Stimulated activated CD8-positive, alpha-beta memory T cell treated with anti-CD3 and anti-CD28 coated beads, Interleukin-7, amount 100 ng/mL, for 4 hours (primary cell): ENCODE measurements at regions not wholly inside any gene's neighbourhood (a gene's known extent, or its start where the extent isn't known, plus 50 kb on each side); places are given as distances from the start of the nearest gene placed in this dataset.

ENCODE experiments used
- DNase-seq, 2 donors: peaks; one replicate each; pipeline ENCODE4 v3.0.0-alpha.2; 2020; ENCODE audit warnings: low read depth in 2 of 2

DNA sequence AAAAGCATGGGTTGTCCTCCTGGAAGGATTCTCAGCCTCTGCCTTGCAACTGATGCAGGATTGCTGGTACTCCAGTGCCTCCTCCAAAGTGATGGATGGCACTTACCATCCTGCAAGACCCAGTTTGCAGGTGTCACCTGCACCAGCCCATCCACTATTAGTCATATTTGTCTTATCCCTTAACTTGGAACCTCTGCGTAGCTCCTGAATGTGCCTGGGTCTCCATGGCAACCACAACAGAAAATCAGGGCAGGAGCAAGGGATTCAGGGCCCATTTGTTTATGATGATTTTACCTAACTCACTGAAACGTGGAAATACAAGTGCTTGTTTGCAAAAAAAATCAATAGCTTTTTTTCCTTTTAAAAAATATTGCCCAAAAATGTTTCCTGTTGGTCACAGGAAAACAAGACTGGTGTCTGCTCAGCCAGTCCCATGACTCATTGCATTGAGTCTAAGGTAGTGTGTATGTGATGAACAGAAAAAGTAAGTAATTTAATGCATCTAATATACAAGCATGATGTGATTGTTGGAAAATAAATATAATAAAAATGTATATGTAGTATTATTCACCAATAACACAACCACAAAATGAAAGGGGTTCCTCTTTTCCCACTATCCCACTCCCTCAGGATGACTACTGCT, 1196.3 kb upstream of the TMEM132C start:
- DNase-seq = no peak

DNA sequence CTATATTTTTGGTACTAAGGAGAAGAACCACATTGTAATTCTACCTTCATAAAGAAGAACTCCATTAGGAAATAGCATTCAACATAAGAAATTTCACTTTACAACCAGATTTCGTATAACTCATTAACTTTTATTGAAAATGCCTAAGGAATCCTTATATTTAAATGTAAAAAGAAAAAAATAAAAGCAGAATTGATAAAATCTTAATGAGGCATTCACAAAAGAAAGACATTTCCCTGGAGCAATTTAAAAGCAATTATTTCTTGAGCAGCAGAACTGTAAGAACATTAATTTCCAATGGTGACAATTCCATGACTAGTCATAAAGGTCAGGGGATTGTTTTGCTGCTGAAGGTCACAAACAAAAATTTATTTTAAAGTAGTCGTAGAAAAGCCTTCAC, 1192.8 kb upstream of the TMEM132C start:
- no peak for DNase-seq

GRCh38 chr12:127075981-127076380, 1191.0 kb upstream of the TMEM132C start:
- DNase-seq = no peak

DNA sequence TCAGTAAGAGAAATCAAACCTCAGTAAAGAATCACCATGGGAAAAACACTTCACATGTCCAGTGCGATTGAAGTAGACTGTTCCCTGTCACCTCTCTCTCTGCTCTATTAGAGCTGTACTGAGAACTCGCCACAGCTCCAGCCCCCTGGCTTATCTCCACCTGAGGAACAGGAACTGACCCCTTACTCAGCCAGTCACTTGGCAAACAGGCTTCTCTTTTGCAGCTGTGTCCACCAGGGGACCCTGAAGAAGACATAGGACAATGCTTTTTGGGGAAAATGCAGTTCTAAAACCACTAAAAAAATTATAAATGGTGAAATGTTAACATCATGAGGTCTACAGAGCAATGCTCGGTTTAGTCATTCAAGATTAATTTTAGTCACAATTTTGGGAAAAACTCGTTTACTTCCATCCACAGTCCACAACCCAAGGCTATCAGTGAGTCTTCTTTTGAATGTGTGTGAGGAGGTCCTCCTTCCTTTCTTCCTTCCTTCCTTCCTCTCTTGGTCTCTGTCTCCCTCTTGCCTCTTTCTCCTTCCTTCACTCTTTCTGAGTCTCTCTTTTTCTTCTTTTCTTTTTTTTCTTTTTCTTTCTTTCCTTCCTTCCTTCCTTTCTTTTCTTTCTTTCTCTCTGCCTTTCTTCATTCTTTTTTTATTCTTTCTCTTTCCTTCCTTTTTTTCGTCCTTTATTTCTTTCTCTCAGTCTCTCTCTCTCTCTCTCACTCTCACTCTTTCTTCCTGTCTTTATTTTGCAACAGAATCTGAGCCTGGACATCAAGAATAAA, 1189.5 kb upstream of the TMEM132C start:
- DNase-seq = no peak

- no peak for DNase-seq
These were observed 1188.2 kb upstream of the TMEM132C start for GRCh38 chr12:127078577-127079350.

GRCh38 chr12:127079636-127080035, 1187.3 kb upstream of the TMEM132C start:
- DNase-seq = no peak

DNA sequence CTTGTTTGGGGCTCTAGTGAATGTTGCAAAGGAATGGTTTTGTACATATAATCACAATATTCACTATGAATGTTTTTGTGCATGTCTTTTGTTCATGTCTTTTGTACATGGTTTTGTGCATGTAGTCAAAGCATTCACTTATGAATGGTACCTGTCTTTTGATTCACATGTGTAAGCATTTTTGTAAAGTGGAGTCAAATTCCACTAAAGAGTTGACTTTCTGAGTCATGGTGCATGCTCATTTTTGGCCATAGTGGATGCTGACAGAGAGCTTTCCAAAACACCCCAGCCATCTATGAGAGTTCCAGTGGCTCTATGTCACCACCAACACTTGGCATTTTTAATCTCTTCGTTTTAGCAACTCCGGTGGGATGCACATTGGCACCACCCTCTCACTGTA, 1185.9 kb upstream of the TMEM132C start:
- DNase-seq = no peak

GRCh38 chr12:127083008-127083949, 1183.7 kb upstream of the TMEM132C start:
- no peak for DNase-seq

DNA sequence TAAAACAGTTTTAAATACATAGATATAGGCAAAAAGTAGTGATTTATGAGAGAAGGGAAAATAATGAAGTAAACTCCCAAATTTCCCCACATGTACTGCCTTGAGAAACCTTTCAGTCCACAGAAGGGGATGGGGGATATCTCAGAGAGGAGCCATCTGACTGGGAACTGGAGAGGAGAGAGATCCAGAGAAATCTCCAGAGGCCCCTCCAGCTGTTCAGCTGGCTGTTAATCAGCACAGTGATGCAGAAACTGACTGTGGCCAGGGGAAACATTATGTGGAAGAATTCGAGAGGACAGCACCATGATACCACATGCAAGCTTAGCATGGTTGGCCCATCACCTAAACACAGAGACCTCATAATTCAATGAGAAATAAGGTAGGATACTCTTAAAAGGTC, 1165.9 kb upstream of the TMEM132C start:
- no peak for DNase-seq

- no peak for DNase-seq
These were observed 1160.9 kb upstream of the TMEM132C start for GRCh38 chr12:127106041-127106440.

- no peak for DNase-seq
These were observed 1160.3 kb upstream of the TMEM132C start for GRCh38 chr12:127106697-127107096.

DNA sequence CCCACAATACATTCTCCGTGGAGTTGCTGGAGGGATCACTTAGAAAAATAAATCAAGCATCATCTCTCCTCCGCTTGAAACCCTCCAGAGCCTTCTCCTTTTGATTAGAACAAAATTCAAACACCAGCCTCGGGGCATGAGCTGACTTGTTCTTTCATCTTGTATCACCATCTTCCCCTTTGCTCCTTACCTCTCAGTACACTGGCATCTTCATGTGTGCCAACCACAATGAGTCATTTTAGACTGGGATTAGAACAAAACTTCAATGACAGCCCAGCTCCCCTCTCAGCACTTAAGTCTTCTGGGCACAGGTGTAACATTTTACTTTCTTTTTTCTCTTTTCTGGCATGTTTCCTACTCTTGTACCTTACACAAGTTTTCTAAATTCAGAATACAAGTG, 1159.2 kb upstream of the TMEM132C start:
- no peak for DNase-seq

GRCh38 chr12:127108360-127109215, 1158.4 kb upstream of the TMEM132C start:
- no peak for DNase-seq

GRCh38 chr12:127113945-127114344, 1153.0 kb upstream of the TMEM132C start:
- no peak for DNase-seq

- no peak for DNase-seq
These were observed 1151.4 kb upstream of the TMEM132C start for GRCh38 chr12:127115468-127116035.

DNA sequence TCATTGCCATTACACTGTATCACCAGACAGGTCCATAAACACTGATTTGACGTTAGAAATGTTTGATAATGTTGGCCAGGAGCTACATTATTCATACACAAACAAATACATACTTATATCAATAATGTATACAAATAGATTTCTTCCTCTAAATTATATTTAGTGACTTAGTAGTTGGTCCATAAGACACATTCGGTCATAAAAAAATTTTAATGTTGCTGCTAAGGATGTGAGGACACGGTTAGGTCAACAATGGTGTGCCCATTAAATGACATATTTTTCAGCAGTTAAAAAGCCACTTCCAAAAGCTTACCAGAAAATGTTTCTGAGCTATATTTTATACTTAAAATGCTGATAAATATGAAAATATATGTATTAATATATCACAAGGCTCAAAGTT, 1148.7 kb upstream of the TMEM132C start:
- no peak for DNase-seq

- no peak for DNase-seq
These were observed 1147.3 kb upstream of the TMEM132C start for GRCh38 chr12:127119600-127120140.

DNA sequence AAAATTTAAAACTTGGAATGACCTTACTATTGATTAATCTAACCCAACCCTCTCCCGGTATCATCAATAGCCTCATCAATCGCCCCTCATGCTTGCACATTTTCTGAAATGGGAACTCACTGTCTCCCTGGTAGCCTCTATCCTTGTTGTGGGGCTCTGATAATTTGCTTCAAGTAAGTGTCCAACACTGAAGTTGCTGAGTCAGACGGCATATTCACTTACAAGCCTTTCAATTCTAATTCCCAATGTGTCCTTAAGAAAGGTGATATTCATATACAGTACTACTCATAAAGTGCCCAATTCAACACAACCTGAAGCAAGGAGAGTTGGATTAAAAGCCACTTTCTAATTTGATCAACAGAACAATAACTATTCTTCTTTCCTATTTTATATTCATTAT, 1146.1 kb upstream of the TMEM132C start:
- no peak for DNase-seq

- DNase-seq = no peak
These were observed 1145.4 kb upstream of the TMEM132C start for GRCh38 chr12:127121494-127122084.
